IMR-90 (cell line): ENCODE measurements at regions not wholly inside any gene's neighbourhood (a gene's known extent, or its start where the extent isn't known, plus 50 kb on each side); places are given as distances from the start of the nearest gene placed in this dataset.

Experiments
- ATAC-seq: fragments of 200-7000 bp; cut with Tn5 transposase; 2 replicates; pipeline ENCODE4 v1.9.1; 2020; ENCODE audit warnings: low read depth, mild to moderate bottlenecking, moderate library complexity
- BruUV-seq: library from RNA; stranded (reverse); fragments of 400-500 nt; replicated peaks from 2 replicates; lab custom pipeline; 2021; lab: Mats Ljungman, UMichigan
- CTCF ChIA-PET: fragments of 300-600 bp; formaldehyde crosslinking; extraction: SDS; loops from one replicate; lab custom pipeline; 2021; ENCODE audit warnings: antibody characterized with exemption; lab: Yijun Ruan, JAX
- POLR2A ChIA-PET: fragments of 300-600 bp; sonication (Branson Sonifier 250); formaldehyde crosslinking; loops from one replicate; lab custom pipeline; 2022; ENCODE audit warnings: antibody characterized with exemption; ENCODE audit not compliant: unreplicated experiment; lab: Charles Lee
- DNase-seq: peaks from one replicate; pipeline ENCODE4 v3.0.0; 2013
- H2AFZ ChIP-seq: replicated peaks from 2 replicates; pipeline ENCODE3; 2013; ENCODE audit warnings: low read length, mild to moderate bottlenecking; ENCODE audit not compliant: poor library complexity
- H2AK5ac ChIP-seq: 2 replicates; pipeline ENCODE4 v1.6.1; 2013; ENCODE audit warnings: low read depth, low read length, inconsistent platforms
- H2AK9ac ChIP-seq: replicated peaks from 2 replicates; pipeline ENCODE3; 2013; ENCODE audit warnings: mild to moderate bottlenecking, low read depth, low read length, moderate library complexity; ENCODE audit not compliant: poor library complexity
- H2BK120ac ChIP-seq: 2 replicates; pipeline ENCODE4 v1.6.1; 2013; ENCODE audit warnings: low read depth, low read length, inconsistent platforms
- H2BK15ac ChIP-seq: 3 replicates; pipeline ENCODE4 v1.6.1; 2013; ENCODE audit warnings: low read depth, low read length, inconsistent platforms
- H2BK20ac ChIP-seq: 2 replicates; pipeline ENCODE4 v1.6.1; 2013; ENCODE audit warnings: low read depth, mild to moderate bottlenecking, inconsistent platforms, low read length, moderate library complexity
- H2BK5ac ChIP-seq: 2 replicates; pipeline ENCODE4 v1.6.1; 2013; ENCODE audit warnings: mild to moderate bottlenecking, low read depth, low read length, inconsistent platforms; ENCODE audit not compliant: poor library complexity, severe bottlenecking
- H3K14ac ChIP-seq: replicated peaks from 2 replicates; pipeline ENCODE4 v1.6.1; 2013; ENCODE audit warnings: low read depth, low read length, inconsistent platforms
- H3K18ac ChIP-seq: 2 replicates; pipeline ENCODE4 v1.6.1; 2013; ENCODE audit warnings: low read depth, low read length, control low read depth
- H3K23ac ChIP-seq: 2 replicates; pipeline ENCODE4 v1.6.1; 2013; ENCODE audit warnings: low read depth, low read length, inconsistent platforms
- H3K27ac ChIP-seq: 2 replicates; pipeline ENCODE4 v1.5.1; 2013; ENCODE audit warnings: mild to moderate bottlenecking, control low read depth, low read length; ENCODE audit not compliant: insufficient read depth
- H3K27me3 ChIP-seq: 2 replicates; pipeline ENCODE4 v1.6.1; 2013; ENCODE audit warnings: low read length; ENCODE audit not compliant: control insufficient read depth, insufficient read depth
- H3K36me3 ChIP-seq: 2 replicates; pipeline ENCODE4 v1.6.1; 2013; ENCODE audit warnings: low read length, mixed read lengths; ENCODE audit not compliant: control insufficient read depth, insufficient read depth
- H3K4ac ChIP-seq: 2 replicates; pipeline ENCODE4 v1.6.1; 2013; ENCODE audit warnings: low read depth, low read length, inconsistent platforms
- H3K4me1 ChIP-seq: 2 replicates; pipeline ENCODE4 v1.6.1; 2013; ENCODE audit warnings: low read length, mixed read lengths; ENCODE audit not compliant: control insufficient read depth, insufficient read depth
- H3K4me2 ChIP-seq: 2 replicates; pipeline ENCODE4 v1.6.1; 2013; ENCODE audit warnings: low read depth, mild to moderate bottlenecking, control low read depth, low read length, moderate library complexity
- H3K4me3 ChIP-seq: 2 replicates; pipeline ENCODE4 v1.5.1; 2013; ENCODE audit warnings: low read depth, mild to moderate bottlenecking, control low read depth, low read length, moderate library complexity; ENCODE audit not compliant: insufficient read depth
- H3K56ac ChIP-seq: 2 replicates; pipeline ENCODE4 v1.6.1; 2013; ENCODE audit warnings: low read length, inconsistent platforms; ENCODE audit not compliant: insufficient read depth; ENCODE audit errors: extremely low read depth
- H3K79me1 ChIP-seq, 2 experiments: 2 replicates each; pipeline ENCODE4 v1.6.1; 2013; ENCODE audit warnings: low read length in 2 of 2, inconsistent platforms in 1 of 2, low read depth in 1 of 2
- H3K9ac ChIP-seq: 2 replicates; pipeline ENCODE4 v1.6.1; 2013; ENCODE audit warnings: low read depth, low read length, control low read depth
- H3K9me1 ChIP-seq: 2 replicates; pipeline ENCODE4 v1.6.1; 2013; ENCODE audit warnings: low read length, inconsistent platforms; ENCODE audit not compliant: insufficient read depth
- H3K9me3 ChIP-seq: 2 replicates; pipeline ENCODE4 v1.6.1; 2013; ENCODE audit warnings: low read length; ENCODE audit not compliant: control insufficient read depth, insufficient read depth
- H4K20me1 ChIP-seq: 2 replicates; pipeline ENCODE4 v1.6.1; 2013; ENCODE audit warnings: low read length, inconsistent platforms; ENCODE audit not compliant: insufficient read depth
- H4K5ac ChIP-seq: 2 replicates; pipeline ENCODE4 v1.6.1; 2013; ENCODE audit warnings: mild to moderate bottlenecking, low read depth, low read length, control low read depth
- H4K8ac ChIP-seq, 2 experiments: 2 replicates each; pipeline ENCODE4 v1.6.1; 2013; ENCODE audit warnings: low read depth in 2 of 2, low read length in 2 of 2, control low read depth in 1 of 2, inconsistent platforms in 1 of 2
- H4K91ac ChIP-seq: 2 replicates; pipeline ENCODE4 v1.6.1; 2013; ENCODE audit warnings: low read depth, low read length, inconsistent platforms; ENCODE audit not compliant: insufficient read depth
- BHLHE40 ChIP-seq: fragments of 150-350 bp; IDR thresholded peaks from 2 replicates; pipeline ENCODE4 v1.6.1; 2016; ENCODE audit warnings: mild to moderate bottlenecking, low read depth, low read length
- CEBPB ChIP-seq: IDR thresholded peaks from 2 replicates; pipeline ENCODE4 v1.6.1; 2012; ENCODE audit warnings: low read depth, low read length, improper control_type of control experiment
- CHD1 ChIP-seq: IDR thresholded peaks from 2 replicates; pipeline ENCODE4 v1.6.1; 2012; ENCODE audit warnings: low read depth, low read length, improper control_type of control experiment
- FOS ChIP-seq: fragments of 150-350 bp; IDR thresholded peaks from 2 replicates; pipeline ENCODE4 v1.6.1; 2016; ENCODE audit warnings: low read depth, low read length
- MAFK ChIP-seq: IDR thresholded peaks from 2 replicates; pipeline ENCODE4 v1.6.1; 2012; ENCODE audit warnings: low read depth, low read length, improper control_type of control experiment
- MAZ ChIP-seq: IDR thresholded peaks from 2 replicates; pipeline ENCODE4 v1.6.1; 2012; ENCODE audit warnings: low read depth, mild to moderate bottlenecking, low read length, improper control_type of control experiment, moderate library complexity, borderline replicate concordance
- MXI1 ChIP-seq: IDR thresholded peaks from 2 replicates; pipeline ENCODE4 v1.6.1; 2012; ENCODE audit warnings: low read depth, mild to moderate bottlenecking, low read length, moderate library complexity, borderline replicate concordance
- NFE2L2 ChIP-seq: fragments of 150-350 bp; IDR thresholded peaks from 2 replicates; pipeline ENCODE4 v1.6.1; 2016; ENCODE audit warnings: low read depth, mild to moderate bottlenecking, low read length
- POLR2A ChIP-seq: IDR thresholded peaks from 2 replicates; pipeline ENCODE4 v1.6.1; 2012; ENCODE audit warnings: mild to moderate bottlenecking, low read depth, low read length
- RAD21 ChIP-seq: IDR thresholded peaks from 2 replicates; pipeline ENCODE4 v1.6.1; 2012; ENCODE audit warnings: low read length, improper control_type of control experiment
- RCOR1 ChIP-seq: IDR thresholded peaks from 2 replicates; pipeline ENCODE4 v1.6.1; 2012; ENCODE audit warnings: mild to moderate bottlenecking, low read length, improper control_type of control experiment; ENCODE audit not compliant: insufficient replicate concordance
- RFX5 ChIP-seq: IDR thresholded peaks from 2 replicates; pipeline ENCODE4 v1.8.0; 2012; ENCODE audit warnings: low read depth, mild to moderate bottlenecking, low read length, moderate library complexity
- SMC3 ChIP-seq: fragments of 150-350 bp; IDR thresholded peaks from 2 replicates; pipeline ENCODE4 v1.6.1; 2016; ENCODE audit warnings: low read depth, mild to moderate bottlenecking, antibody characterized with exemption, low read length, moderate library complexity
- WGBS, 2 experiments: methylation state at CpG; one replicate each; pipeline versions ENCODE4 v1.1.5 to v1.1.7; 2013; ENCODE audit warnings: missing lambda C conversion rate in 2 of 2; ENCODE audit not compliant: insufficient read length in 1 of 2; ENCODE audit errors: extremely low coverage in 2 of 2; 5-methylcytosine and 5-hydroxymethylcytosine counted together
- dilution Hi-C: fragments of 300-500 bp; cut with HindIII; formaldehyde crosslinking; loops from one replicate; pipeline ENCODE4 v1.14.3; 2018; ENCODE audit warnings: low sequenced_read_pairs; ENCODE audit not compliant: unreplicated experiment
- in situ Hi-C: fragments of 300-500 bp; cut with MboI; formaldehyde crosslinking; loops from 3 replicates; pipeline ENCODE4 v1.14.3; 2019; ENCODE audit warnings: low sequenced_read_pairs, inconsistent platforms, mixed read lengths
- intact Hi-C: fragments of 100-400 bp; cut with micrococcal nuclease; formaldehyde crosslinking; loops from 2 replicates; pipeline ENCODE4 v1.10.0; 2022
- TF ChIP-seq, protein P1 (sequence below): conservative IDR thresholded peaks from 2 replicates; pipeline ENCODE4 v1.5.1; 2012; ENCODE audit warnings: mild to moderate bottlenecking, low read depth, low read length, improper control_type of control experiment
- TF ChIP-seq, protein P2 (sequence below): fragments of 150-350 bp; IDR thresholded peaks from 2 replicates; pipeline ENCODE4 v1.6.1; 2017; ENCODE audit warnings: mild to moderate bottlenecking, antibody characterized with exemption, low read length, low read depth
- TF ChIP-seq, protein P3 (sequence below): fragments of 150-350 bp; IDR thresholded peaks from 2 replicates; pipeline ENCODE4 v1.6.1; 2016; ENCODE audit warnings: low read depth, mild to moderate bottlenecking, low read length, moderate library complexity, borderline replicate concordance

DNA sequence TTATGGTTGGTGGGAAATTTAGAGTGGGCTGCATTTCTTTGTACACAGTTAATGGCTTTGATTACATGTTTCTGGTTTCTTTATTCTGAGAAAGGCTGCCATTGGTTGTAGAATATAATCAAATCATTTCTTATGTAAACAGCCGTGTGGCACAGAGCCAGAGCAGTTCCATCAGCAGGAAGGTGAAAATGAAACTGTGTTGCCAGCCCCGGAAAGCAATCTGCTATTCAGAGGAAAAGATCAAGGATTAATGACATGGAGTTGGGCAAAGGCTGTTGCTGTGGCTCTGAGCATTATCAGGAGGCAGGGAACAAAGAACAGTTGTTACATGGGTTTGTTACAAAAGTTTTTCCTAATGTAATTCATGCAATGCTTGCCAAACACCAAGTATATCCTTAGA is 74.2 kb upstream of the ZNF716 start:
- in situ Hi-C loops, result no loop called here
- Histone ChIP-seq H3K27ac (no peak overlapping the region), H4K8ac (no peak overlapping the region), H3K18ac (no peak overlapping the region), H3K27me3 (no peaks in the 10 kb centered on the region), H3K9me1 (no peaks in the 10 kb centered on the region), H2BK5ac (no peak overlapping the region), H3K23ac (no peak overlapping the region), H3K36me3 (no peaks in the 10 kb centered on the region), H2BK15ac (no peak overlapping the region), H3K4me2 (no peak overlapping the region), H3K79me1 (no peaks in the 10 kb centered on the region), H2AFZ (no peak overlapping the region), H3K4ac (no peak overlapping the region), H2BK120ac (no peak overlapping the region), H3K4me1 (no peaks in the 10 kb centered on the region), H4K20me1 (no peaks in the 10 kb centered on the region), H4K5ac (no peak overlapping the region), H2AK5ac (no peak overlapping the region), H4K91ac (no peak overlapping the region), H2BK20ac (no peak overlapping the region), H3K14ac (no peak overlapping the region), H3K56ac (no peak overlapping the region), H2AK9ac (no peak overlapping the region), H3K4me3 (no peak overlapping the region), H3K9me3 (peaks cover 23% of the 10 kb centered on the region), H3K9ac (no peak overlapping the region)
- dilution Hi-C loops, result no loop called here
- ChIA-PET POLR2A (no interaction called here), CTCF (no interaction called here)
- intact Hi-C loops, result no loop called here
- TF ChIP-seq, protein P1, sequence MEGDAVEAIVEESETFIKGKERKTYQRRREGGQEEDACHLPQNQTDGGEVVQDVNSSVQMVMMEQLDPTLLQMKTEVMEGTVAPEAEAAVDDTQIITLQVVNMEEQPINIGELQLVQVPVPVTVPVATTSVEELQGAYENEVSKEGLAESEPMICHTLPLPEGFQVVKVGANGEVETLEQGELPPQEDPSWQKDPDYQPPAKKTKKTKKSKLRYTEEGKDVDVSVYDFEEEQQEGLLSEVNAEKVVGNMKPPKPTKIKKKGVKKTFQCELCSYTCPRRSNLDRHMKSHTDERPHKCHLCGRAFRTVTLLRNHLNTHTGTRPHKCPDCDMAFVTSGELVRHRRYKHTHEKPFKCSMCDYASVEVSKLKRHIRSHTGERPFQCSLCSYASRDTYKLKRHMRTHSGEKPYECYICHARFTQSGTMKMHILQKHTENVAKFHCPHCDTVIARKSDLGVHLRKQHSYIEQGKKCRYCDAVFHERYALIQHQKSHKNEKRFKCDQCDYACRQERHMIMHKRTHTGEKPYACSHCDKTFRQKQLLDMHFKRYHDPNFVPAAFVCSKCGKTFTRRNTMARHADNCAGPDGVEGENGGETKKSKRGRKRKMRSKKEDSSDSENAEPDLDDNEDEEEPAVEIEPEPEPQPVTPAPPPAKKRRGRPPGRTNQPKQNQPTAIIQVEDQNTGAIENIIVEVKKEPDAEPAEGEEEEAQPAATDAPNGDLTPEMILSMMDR, result no peak
- TF ChIP-seq RFX5, result no peak
- no peak for TF ChIP-seq SMC3
- no peak for TF ChIP-seq MAZ
- TF ChIP-seq RAD21, result no peak
- TF ChIP-seq NFE2L2, result no peak
- TF ChIP-seq POLR2A, result no peak
- TF ChIP-seq, protein P2, sequence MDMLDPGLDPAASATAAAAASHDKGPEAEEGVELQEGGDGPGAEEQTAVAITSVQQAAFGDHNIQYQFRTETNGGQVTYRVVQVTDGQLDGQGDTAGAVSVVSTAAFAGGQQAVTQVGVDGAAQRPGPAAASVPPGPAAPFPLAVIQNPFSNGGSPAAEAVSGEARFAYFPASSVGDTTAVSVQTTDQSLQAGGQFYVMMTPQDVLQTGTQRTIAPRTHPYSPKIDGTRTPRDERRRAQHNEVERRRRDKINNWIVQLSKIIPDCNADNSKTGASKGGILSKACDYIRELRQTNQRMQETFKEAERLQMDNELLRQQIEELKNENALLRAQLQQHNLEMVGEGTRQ, result no peak
- TF ChIP-seq CEBPB, result no peak
- TF ChIP-seq CHD1, result no peak
- TF ChIP-seq RCOR1, result no peak
- no peak for TF ChIP-seq MAFK
- TF ChIP-seq FOS, result no peak
- TF ChIP-seq BHLHE40, result no peak
- TF ChIP-seq, protein P3, sequence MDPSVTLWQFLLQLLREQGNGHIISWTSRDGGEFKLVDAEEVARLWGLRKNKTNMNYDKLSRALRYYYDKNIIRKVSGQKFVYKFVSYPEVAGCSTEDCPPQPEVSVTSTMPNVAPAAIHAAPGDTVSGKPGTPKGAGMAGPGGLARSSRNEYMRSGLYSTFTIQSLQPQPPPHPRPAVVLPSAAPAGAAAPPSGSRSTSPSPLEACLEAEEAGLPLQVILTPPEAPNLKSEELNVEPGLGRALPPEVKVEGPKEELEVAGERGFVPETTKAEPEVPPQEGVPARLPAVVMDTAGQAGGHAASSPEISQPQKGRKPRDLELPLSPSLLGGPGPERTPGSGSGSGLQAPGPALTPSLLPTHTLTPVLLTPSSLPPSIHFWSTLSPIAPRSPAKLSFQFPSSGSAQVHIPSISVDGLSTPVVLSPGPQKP, result no peak
- no peak for TF ChIP-seq MXI1
- no peak for ATAC-seq
- BruUV-seq, result no TSS peak
- WGBS, 2 experiments, result no CpG with 5 or more reads among the region's 2 CpGs
- no peak for DNase-seq
